GM18873 (cell line): ENCODE measurements at regions not wholly inside any gene's neighbourhood (a gene's known extent, or its start where the extent isn't known, plus 50 kb on each side); places are given as distances from the start of the nearest gene placed in this dataset.
"Not testable (repeated sequence)": the region's sequence is repeated elsewhere in the genome, so short reads cannot be mapped to it uniquely, and the experiment has no call there.

Source experiments
- ATAC-seq: cut with Tn5 transposase; IDR thresholded peaks from one replicate; pipeline ENCODE4 v1.9.1; 2021; ENCODE audit warnings: mild to moderate bottlenecking, moderate library complexity, moderate number of reproducible peaks; ENCODE audit not compliant: unreplicated experiment, low FRiP score

DNA sequence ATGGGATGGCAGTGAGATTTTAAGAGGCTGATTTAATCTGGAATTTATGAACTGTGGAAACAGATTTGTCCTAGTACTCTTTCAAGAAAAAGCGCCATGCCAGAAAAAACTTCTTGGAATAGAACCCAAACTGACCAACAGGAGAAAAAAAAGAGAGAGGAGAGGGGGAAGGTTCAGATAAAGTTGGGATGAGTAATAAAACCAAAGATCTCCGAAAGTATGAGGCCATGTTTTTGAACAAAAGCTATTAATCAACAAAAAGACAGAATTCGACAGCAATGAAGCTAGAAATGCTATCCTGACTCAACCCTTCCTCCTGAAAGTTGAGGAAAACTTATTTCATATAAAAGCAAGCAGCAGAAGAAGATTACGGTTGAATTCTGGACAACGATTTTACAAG, 135.5 kb downstream of the CEMIP2 start:
- ATAC-seq: no peak

DNA sequence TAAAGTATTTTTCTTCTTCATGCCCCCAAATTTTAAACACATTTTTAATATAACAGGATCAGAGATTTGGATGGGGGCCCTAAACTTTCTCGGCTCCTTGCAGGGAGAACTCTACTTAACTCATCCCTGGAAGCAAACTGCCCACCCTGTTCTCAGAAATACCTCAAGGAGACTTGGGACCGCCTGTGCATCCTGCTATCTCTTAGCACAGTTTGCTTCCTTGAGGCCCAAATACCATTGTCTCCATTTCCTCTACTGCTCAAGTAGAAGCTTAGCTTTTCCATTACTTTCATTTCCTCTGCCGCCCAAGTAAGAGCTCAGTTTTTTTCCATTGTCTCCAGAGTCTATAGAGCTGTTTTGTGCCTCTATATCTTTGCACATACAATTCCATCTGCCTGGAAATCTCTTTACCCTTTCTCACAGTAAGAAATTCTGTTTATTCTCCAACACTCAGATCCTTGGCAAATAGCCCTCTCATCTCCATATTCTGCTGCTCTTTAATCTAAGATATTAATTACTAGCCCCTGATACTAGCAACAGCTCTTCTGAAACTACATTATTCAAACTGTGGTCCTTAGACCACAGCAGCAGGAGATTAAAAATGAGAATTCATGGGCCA, 137.8 kb downstream of the CEMIP2 start:
- ATAC-seq: no peak

DNA sequence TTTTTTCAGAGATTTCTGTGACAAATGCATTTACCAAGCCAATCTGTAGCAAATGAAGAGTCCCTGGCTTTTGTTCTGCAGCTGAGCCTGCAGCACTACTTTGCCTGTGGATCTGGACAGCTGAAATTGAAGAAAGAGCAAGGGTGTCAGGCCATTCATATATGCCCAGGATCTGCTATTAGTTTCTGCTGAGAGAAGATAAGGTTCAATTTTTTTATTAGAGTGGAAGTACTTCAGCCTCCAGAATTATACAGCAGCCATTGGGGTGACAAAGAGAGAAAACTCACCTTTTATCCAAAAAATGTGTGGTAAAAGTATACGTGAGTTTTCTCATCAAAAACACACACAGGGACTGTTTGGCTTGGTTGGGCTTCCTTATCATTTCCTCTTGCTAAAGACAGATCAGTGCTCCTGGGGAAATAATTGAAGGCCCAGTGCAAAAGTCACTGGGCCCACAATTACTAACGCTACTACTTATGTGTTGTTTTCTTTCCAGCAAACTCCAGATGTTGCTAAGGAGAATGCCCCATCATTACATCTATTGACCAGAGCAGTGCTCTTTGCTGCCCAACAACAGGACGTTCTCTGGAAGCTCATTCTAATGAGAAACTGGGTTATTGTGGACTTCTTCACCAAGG, 138.6 kb downstream of the CEMIP2 start:
- ATAC-seq: no peak

DNA sequence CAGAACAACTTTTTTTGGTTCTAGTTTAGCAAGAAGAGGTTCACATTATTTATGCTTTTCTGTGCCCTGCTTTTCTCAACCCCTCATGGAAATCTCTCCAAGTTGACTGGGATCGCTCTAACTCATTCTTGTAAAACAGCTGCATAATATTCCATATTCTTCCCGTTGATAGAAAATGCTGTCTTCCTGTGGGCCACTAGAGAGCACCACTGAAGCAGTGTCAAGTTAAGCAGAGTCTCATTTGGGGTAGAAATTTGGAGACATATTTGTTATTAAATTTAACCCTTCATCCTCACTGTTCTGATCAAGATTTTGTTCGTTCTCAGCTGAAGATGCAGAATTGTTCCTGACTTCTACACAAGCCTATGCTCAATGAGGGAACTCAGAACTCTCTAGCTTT, 140.1 kb downstream of the CEMIP2 start:
- no peak for ATAC-seq

DNA sequence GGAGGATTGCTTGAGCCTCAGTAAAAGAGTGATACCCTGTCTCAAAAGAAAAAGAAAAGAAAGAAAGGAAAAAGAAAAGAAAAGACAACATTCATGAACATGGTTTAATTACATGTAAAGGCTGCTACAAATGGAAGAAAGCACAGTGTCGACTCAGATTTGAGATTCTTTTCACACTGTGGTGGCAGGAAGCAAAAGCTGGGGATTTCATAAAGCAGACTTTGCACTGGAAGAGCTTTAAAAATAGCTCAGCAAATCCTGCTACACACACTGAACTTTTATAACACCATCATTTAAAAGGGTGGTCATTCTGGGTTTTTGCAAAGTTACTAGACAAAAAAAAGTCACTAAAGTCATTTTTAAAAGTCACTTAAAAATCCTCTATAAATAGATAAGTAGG, 140.8 kb downstream of the CEMIP2 start:
- ATAC-seq: no peak

DNA sequence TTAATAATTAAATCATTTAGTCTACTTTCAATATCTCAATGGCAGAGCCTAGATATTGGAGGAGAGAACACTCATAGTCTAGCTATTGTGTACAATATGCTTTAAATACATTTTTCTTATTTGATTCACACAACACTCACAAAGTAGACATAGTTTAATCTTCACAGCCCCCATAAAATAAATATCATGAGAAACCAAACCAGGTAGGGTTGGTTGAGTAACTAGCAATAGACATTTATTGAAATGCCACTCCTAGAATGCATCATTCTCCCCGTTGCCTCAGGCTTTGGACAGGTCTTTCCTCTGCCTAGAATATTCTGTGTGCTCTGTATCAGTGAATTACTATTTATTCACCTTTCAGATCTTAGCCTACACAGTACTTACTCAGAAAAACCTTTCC, 141.9 kb downstream of the CEMIP2 start:
- no peak for ATAC-seq

DNA sequence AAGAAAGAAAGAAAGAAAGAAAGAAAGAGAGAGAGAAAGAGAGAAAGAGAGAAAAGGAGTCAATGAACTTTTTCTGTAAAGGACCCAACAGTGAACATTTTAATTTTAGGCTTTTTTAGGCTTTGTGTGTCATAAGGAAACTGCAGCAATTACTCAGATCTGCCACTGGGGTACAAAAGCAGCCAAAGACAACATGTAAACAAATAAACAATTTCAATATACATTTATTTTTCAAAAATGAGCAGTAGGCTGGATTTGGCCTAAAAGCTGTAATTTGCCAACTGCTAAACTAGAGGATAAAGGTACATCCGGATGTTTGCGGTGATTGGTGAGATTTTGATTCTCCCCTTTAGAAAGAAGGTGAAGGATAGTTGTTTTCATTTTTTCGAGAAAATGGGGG, 143.6 kb downstream of the CEMIP2 start:
- ATAC-seq: no peak

DNA sequence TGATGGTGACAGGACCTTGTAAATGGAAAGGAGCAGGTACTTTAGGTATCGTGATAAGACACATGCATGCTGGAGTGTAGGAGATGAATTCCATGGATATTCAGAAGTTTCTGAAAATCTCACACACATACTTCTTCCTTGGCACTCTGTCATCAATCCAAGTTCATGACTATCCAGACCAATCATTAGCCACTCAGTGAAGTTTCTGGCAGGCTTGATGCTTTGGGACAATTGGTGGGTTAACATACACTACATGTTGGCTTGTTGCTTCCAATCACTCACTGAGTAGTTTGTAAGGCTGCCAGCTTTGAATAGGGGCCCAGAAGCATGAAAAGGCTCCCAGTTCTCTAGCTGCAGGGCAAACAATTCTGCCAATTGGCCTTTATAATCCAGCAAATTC, 147.6 kb downstream of the CEMIP2 start:
- no peak for ATAC-seq

DNA sequence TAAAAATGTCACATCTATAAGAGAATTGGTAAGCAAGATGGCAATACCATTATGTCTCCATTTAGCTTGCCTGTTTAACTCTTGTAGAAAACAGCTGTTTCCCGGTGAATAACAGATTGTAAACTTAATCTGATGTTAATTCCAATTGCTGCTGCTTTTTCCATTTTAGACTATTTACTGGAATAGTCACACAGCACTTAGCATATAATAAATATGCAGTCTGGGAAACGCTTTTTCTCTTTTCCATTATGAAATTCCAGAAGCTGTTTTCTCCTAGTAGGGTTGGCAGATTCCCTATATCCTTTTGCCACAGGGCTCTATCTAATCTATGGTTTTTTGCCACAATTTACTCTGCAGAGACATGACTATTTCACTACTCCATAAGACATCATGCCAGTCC, 148.0 kb downstream of the CEMIP2 start:
- no peak for ATAC-seq

DNA sequence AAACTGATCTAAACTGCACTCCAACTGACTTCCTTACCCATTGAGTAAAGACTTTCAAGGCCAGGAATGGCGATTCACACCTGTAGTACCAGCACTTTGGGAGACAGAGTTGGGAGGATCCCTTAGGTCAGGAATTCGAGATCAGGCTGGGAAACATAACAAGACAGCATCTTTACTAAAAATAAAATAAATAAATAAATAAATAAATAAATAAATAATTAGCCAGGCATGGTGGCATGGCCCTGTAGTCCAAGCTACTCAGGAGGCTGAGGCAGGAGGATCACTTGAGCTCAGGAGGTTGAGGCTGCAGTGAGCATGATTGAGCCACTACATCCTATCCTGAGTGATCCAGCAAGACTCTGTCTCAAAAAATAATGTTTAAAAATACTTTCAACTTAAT, 148.4 kb downstream of the CEMIP2 start:
- no peak for ATAC-seq

DNA sequence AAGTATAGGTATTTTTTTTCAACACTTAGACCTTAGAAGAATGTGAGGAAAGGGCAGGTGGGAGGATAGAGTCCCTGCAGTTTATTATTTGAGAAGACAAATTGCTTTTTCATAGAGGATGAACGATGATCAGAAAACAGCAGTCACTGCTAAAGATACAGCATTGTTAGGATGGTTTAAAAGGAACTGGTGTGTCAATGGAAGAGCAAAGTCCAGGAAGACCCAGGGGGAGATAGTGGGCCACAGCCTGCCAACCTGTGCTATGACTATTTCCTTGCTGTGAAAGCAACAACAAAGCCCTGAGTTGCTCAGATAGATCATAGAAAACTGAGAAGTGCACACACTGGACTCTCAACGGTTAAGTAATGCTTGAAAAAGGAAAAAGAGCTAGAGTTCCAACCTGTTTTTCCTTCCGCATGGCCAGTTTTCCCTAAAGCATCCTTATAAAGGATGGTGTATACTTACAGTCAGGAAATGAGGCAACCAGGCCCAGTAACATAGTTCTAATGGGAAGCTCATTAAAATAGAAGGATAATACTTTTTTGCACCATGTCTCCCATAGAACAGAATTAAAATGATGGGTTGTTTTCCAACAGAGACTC, 153.8 kb downstream of the CEMIP2 start:
- no peak for ATAC-seq

DNA sequence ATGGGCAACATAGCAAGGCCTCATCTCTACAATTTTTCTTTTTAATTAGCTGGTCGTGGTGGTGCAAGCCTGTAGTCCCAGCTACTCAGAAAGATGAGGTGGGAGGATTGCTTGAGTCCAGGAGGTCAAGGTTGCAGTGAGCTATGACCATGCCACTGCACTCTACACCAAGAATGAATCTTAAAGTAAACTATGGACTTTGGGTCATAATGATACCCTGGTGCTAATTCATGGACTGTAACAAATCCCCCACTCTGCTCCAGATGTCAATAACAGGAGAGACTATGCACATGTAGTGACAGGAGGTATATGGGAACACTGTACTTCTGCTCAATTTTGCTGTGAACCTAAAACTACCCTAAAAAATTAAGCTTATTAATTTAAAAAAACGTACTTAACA, 155.4 kb downstream of the CEMIP2 start:
- ATAC-seq: no peak

DNA sequence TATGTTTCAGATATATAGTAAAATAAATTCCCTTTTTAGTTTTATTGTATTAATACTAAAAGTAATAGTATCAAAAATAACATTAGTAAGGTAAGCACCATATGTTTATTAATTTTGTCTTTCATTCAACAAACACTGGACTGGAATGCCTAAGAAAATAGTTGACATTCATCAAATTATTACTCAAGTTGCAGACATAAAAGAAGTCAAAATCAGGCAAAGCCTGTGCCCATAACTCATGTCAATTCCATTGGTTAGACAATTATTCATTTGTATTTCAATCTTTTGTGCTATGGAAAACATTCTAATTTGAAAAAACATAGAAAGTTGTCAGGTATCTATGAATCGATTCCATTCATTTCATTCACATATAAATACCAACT, 158.9 kb downstream of the CEMIP2 start:
- no peak for ATAC-seq

DNA sequence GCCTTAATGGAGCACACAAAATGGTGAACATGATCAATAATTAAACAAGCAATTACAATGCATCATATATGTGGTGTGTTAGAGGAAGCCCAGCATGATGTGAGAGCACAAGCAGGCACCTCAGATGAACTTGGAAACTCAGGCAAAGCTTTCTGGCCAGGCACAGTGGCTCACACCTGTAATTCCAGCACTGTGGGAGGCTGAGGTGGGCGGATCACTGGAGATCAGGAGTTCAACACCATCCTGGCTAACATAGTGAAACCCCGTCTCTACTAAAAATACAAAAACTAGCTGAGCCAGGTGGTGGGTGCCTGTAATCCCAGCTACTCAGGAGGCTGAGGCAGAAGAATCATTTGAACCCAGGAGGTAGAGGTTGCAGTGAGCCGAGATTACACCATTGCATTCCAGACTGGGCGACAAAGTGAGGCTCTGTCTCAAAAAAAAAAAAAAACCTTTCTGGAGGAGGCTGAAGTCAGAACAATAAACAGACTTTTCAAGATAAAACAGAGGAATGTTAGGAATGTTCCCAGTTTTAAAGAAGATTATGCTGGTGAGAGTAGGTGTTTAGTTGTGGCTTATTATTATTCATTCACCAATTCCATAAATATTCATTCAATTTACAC, 159.4 kb downstream of the CEMIP2 start:
- no peak for ATAC-seq

DNA sequence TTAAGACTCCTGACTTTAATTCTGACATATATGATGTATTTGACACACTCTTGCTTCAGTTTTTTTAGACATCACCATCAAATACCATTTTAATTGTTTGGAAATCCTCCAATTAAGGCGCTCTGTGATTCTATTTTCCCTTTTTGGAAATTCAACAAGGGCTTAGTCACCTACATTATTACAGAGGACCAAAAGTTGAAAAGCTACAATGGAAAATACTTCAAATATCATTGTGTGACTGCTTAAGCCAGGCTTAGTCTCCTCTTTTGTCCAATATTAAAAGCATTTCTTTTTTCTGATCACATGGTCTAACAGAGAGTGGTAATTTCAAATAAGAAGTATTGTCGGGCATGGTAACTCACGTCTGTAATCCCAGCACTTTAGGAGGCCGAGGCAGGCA, 160.3 kb downstream of the CEMIP2 start:
- ATAC-seq: no peak

DNA sequence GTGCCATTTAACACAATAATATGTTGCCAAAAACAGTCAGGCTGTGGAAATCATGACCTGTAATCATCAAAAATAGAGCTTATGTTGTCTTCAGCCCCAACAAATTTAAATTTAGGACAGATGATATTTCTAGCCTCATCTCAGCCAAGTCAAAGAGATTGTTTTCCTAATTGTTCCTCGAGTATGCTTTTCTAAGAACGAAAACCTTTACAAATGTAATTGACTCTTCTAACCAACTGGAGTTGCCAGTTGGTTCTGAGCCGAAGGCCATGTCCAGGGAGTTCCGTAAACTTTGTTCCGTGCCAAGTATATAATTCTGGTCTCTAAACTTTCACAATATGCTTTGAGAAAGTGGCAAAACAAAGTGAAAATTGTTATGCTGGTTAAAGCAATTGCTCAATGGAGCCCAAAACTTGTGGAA, 160.8 kb downstream of the CEMIP2 start:
- ATAC-seq: no peak

DNA sequence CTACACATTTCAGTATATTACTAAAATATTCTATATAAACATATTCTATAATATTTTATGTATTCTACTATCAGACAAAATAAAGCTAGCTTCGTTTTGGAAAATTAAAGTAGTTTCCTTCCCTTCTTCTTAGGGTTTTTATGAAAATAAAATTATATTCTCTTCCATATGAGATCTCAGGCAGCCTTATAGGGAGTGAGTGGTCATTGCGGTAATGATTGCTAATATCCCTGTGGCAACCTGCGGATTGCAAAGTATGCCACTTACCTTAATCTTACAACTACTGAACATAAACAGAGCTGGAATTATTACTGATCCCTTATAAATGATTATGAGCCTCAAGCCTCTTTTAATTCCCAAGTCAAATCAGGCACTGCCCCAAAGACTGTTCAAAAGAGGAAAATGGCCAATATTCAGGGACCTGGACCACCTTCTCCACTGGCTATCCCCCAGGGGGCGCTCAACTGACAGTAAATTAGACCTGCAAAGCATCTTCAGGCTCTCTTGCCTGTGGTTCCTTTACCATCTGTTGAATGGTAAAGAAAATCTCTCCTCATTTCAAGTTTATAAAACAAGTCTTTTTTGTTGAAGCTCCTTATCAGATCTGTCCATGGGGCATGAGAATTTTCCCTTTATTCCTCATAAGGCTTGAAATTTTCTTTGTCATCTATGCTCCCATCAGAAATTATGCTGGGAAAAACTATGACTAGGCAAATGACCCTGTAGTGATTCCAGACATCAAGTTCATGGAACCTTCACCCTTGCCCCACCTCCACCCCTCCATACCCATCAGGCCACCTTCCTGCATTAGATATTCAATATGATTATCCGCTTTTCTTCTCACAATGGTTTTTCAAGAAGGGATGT, 163.9 kb downstream of the CEMIP2 start:
- ATAC-seq: no peak

DNA sequence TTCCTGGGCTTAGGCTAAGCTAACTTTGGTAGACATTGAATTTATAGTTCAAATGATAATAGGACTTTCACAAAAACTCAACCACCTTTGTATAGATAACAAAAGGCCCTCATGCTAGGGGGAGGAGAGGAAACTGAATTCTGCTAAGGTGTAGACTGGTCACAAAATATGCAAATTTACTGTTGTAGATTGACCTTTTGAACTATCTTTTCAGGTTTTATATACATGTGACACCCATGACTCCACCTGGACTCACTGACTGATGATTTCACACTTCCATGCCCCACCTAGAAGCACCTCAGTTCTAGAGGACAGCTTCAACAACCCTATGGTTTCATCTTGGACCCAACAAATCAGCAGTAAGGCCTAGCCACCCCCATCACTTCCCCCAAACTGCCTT, 165.7 kb downstream of the CEMIP2 start:
- ATAC-seq: no peak

DNA sequence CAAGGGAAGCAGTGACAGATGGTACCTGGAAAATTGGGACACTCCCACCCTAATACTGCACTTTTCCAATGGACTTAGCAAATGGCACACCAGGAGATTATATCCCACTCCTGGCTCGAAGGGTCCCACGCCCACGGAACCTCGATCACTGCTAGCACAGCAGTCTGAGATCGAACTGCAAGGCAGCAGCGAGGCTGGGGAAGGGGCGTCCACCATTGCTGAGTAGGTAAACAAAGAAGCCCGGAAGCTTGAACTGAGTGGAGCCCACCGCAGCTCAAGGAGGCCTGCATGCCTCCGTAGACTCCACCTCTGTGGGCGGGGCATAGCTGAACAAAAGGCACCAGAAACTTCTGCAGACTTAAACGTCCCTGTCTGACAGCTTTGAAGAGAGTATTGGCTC, 172.6 kb downstream of the CEMIP2 start:
- ATAC-seq: not testable (repeated sequence)

DNA sequence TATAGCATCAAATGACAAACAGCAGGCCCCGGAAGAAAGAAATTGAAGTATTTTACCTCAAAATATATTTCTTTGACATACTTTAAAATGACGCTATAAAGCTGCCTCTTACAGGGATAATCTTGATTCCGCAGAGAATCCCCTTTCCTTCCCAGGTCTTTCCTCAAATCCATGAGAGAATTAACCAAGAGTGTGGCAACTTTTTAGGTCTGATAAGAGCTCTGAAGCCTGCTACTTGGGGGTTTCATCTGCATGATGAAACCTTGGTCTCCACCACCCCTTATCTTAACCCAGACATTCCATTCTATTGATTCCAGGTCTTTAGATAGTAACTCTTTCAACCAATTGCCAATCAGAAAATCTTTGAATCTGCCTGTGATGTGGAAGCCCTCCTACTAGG, 173.8 kb downstream of the CEMIP2 start:
- ATAC-seq: no peak

DNA sequence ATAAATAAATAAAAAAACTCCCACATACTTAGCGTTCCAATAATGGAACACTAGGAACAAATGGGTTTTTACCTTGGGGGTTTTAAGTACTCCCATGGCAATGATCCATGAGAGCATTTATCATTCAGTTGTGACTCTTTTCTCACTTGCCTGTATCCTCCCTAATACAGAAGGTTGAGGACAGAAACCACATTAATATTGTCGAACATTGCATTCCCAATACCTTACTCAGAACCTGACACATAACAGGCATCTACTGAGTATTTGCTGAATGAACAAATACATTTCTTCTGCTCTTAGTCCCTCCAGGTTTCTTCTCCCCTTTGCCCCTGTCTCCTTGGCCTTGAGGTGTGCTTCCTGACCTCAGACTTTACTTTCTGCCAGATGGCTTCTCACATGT, 175.9 kb downstream of the CEMIP2 start:
- no peak for ATAC-seq
